Activated T-cell treated with anti-CD3 and anti-CD28 coated beads, Interleukin-2, amount 50 U/mL, for 4 hours (primary cell): ENCODE measurements at regions not wholly inside any gene's neighbourhood (a gene's known extent, or its start where the extent isn't known, plus 50 kb on each side); places are given as distances from the start of the nearest gene placed in this dataset.

Experiments used
- ATAC-seq, 2 donors: fragments of 200-7000 bp; cut with Tn5 transposase; one replicate each; pipeline ENCODE4 v1.10.0; 2021
- DNase-seq: peaks from one replicate; pipeline ENCODE4 v3.0.0-alpha.2; 2020
- H3K27me3 Mint-ChIP-seq: one replicate; pipeline ENCODE4 v1.8.0; 2021; ENCODE audit warnings: low read depth, mixed read lengths
- H3K36me3 Mint-ChIP-seq: one replicate; pipeline ENCODE4 v1.8.0; 2022; ENCODE audit warnings: mixed read lengths; ENCODE audit not compliant: insufficient read depth
- H3K4me1 Mint-ChIP-seq: one replicate; pipeline ENCODE4 v1.8.0; 2021; ENCODE audit warnings: low read depth, mixed read lengths
- H3K4me3 Mint-ChIP-seq: one replicate; pipeline ENCODE4 v1.8.0; 2021; ENCODE audit warnings: mild to moderate bottlenecking, moderate library complexity, mixed read lengths
- H3K9me3 Mint-ChIP-seq: one replicate; pipeline ENCODE4 v1.8.0; 2021; ENCODE audit warnings: mixed read lengths

GRCh38 chr6:80939898-80940297, 812.6 kb downstream of the TENT5A start:
- no peaks in the 10 kb centered on the region for H3K36me3 Mint-ChIP-seq
- no peaks in the 10 kb centered on the region for H3K27me3 Mint-ChIP-seq
- DNase-seq (no peak), ATAC-seq (no peak)
- no peak overlapping the region for H3K4me3 Mint-ChIP-seq
- no peaks in the 10 kb centered on the region for H3K4me1 Mint-ChIP-seq
- H3K9me3 Mint-ChIP-seq = peaks cover 10% of the 10 kb centered on the region

DNA sequence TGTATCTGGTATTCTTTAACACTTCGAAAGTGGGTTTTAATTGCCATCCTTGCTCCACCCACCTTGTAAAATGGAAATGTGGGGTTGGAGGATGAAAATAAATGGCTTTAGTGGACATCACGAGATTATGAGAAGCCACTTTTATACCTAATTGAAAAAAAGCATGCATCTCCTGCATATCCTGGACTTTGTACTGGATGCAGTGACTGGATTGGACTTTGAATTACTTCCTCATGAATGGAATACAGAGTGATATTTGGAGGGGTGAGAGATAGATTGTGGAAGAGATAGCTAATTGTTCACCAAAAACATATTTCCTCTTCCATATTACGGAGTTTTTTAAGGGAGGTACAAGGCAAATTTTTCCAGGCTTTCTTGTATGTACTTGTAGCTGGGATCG, 813.0 kb downstream of the TENT5A start:
- ATAC-seq (no peak), DNase-seq (no peak)
- no peaks in the 10 kb centered on the region for H3K4me1 Mint-ChIP-seq
- H3K4me3 Mint-ChIP-seq = no peak overlapping the region
- no peaks in the 10 kb centered on the region for H3K36me3 Mint-ChIP-seq
- H3K27me3 Mint-ChIP-seq = no peaks in the 10 kb centered on the region
- peaks cover 13% of the 10 kb centered on the region for H3K9me3 Mint-ChIP-seq

- H3K27me3 Mint-ChIP-seq = no peaks in the 10 kb centered on the region
- no peaks in the 10 kb centered on the region for H3K4me1 Mint-ChIP-seq
- H3K9me3 Mint-ChIP-seq = peaks cover 16% of the 10 kb centered on the region
- H3K36me3 Mint-ChIP-seq = no peaks in the 10 kb centered on the region
- no peak overlapping the region for H3K4me3 Mint-ChIP-seq
- no peak for ATAC-seq
- DNase-seq = no peak
Observed at GRCh38 chr6:80938131-80938530, 814.4 kb downstream of the TENT5A start.

DNA sequence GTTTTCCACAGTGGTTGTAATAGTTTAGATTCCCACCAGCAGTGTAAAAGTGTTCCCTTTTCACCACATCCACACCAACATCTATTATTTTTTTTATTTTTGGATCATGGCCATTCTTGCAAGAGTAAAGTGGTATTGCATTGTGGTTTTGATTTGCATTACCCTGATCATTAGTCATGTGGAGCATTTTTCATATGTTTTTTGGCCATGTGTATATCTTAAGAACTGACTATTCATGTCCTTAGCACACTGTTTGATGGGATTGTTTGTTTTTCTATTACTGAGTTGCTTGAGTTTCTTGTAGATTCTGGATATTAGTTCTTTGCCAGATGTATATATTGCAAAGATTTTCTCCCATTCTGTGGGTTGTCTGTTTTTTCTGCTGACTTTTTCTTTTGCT, 820.1 kb downstream of the TENT5A start:
- no peak for ATAC-seq
- no peaks in the 10 kb centered on the region for H3K4me1 Mint-ChIP-seq
- no peaks in the 10 kb centered on the region for H3K36me3 Mint-ChIP-seq
- H3K9me3 Mint-ChIP-seq = peaks cover 9% of the 10 kb centered on the region
- no peak overlapping the region for H3K4me3 Mint-ChIP-seq
- DNase-seq = no peak
- no peaks in the 10 kb centered on the region for H3K27me3 Mint-ChIP-seq

DNA sequence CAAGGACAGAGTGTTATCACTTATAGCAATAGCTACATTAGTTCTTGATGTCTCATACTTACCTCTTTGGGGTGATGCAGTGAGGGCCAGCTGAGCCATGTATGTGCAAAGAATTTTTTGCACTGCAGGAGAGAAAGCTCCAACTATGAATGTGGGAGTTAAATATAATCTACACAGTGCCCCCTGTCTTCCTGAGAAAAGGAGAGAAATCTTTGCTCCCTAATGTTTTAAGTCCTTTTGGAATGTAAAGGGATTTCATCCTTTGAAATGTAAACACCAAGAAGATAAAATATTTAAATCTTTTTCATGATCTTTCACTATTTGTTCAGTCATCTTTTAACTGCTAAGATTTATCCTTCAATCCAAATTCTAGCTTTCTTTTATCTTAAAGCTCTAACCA, 822.1 kb downstream of the TENT5A start:
- Mint-ChIP-seq H3K36me3 (no peaks in the 10 kb centered on the region), H3K4me3 (no peak overlapping the region), H3K4me1 (no peaks in the 10 kb centered on the region), H3K27me3 (no peaks in the 10 kb centered on the region), H3K9me3 (peaks cover 9% of the 10 kb centered on the region)
- DNase-seq (no peak), ATAC-seq (no peak)

DNA sequence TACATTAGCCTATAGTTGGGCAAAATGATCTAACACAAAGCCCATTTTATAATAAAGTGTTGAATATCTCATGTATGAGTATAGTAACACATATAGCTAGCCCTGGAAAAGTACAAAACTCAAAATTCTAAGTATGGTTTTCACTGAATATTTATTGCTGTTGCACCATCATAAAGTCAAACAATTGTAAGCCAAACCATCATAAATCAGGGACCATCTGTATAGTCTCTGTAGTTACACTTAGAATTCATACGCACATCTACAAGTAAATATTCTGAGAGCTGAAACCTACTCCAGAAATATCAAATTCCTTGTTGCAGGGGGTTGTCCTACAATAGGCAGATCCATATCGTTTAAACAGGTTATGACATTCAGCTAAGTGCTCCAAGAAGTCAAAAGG, 817.3 kb downstream of the BCKDHB start:
- DNase-seq = no peak
- H3K4me1 Mint-ChIP-seq = no peaks in the 10 kb centered on the region

GRCh38 chr6:80922916-80923455, 816.5 kb downstream of the BCKDHB start:
- Mint-ChIP-seq H3K36me3 (no peaks in the 10 kb centered on the region), H3K27me3 (no peaks in the 10 kb centered on the region), H3K4me1 (no peaks in the 10 kb centered on the region), H3K9me3 (no peaks in the 10 kb centered on the region), H3K4me3 (no peak overlapping the region)
- DNase-seq (no peak), ATAC-seq (no peak)

More for the DNA sequence above, 817.3 kb downstream of the BCKDHB start:
- no peak overlapping the region for H3K4me3 Mint-ChIP-seq
- ATAC-seq = no peak
- no peaks in the 10 kb centered on the region for H3K36me3 Mint-ChIP-seq
- H3K27me3 Mint-ChIP-seq = no peaks in the 10 kb centered on the region
- no peaks in the 10 kb centered on the region for H3K9me3 Mint-ChIP-seq

GRCh38 chr6:80921861-80922460, 815.5 kb downstream of the BCKDHB start:
- H3K36me3 Mint-ChIP-seq = no peaks in the 10 kb centered on the region
- ATAC-seq = no peak
- DNase-seq = no peak
- no peaks in the 10 kb centered on the region for H3K4me1 Mint-ChIP-seq
- no peak overlapping the region for H3K4me3 Mint-ChIP-seq
- no peaks in the 10 kb centered on the region for H3K27me3 Mint-ChIP-seq
- H3K9me3 Mint-ChIP-seq = no peaks in the 10 kb centered on the region

DNA sequence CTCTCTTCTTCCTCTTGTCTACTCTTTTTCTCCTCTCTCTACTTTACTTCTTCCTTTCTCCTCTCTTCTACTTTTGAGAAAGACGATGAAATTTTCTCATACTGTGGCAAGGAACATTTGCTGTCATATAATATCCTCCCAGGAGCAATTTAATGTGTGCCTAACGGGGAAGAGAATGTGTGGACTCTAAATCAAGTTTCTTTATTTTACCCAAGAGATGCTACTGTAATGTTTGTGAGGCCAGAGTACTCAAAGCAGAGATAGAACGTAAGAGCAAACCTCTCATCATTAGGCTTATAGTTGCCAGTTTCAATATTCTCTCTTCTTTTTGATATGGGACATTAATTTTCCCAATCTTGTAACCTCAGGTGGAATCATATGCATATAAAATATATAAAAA, 801.4 kb downstream of the BCKDHB start:
- ATAC-seq (no peak), DNase-seq (no peak)
- H3K4me1 Mint-ChIP-seq = no peaks in the 10 kb centered on the region
- peaks cover 3% of the 10 kb centered on the region for H3K9me3 Mint-ChIP-seq
- H3K27me3 Mint-ChIP-seq = no peaks in the 10 kb centered on the region
- no peak overlapping the region for H3K4me3 Mint-ChIP-seq
- H3K36me3 Mint-ChIP-seq = no peaks in the 10 kb centered on the region

GRCh38 chr6:80903711-80904110, 797.2 kb downstream of the BCKDHB start:
- Mint-ChIP-seq H3K4me3 (no peak overlapping the region), H3K9me3 (peaks cover 3% of the 10 kb centered on the region), H3K36me3 (no peaks in the 10 kb centered on the region), H3K27me3 (no peaks in the 10 kb centered on the region), H3K4me1 (no peaks in the 10 kb centered on the region)
- ATAC-seq (no peak), DNase-seq (no peak)

DNA sequence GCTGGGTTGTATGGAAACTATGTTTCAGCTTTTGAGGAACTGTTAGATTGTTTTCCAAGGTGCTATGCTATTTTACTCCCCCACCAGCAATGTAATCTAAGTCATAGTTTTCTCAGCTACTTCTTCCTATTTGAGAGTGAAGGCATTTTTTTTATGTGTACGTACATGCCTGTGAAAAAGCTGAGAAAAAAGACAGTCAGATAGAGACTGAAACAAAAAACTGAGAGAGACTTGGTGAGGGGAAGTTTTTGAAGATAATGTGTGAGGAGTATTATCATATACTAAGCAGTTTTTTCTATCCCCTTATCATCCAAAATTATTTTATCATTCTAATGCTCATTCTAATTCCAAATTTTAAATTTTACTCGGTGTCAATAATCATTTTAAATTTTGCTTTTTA, 780.0 kb downstream of the BCKDHB start:
- Mint-ChIP-seq H3K9me3 (no peaks in the 10 kb centered on the region), H3K4me1 (no peaks in the 10 kb centered on the region), H3K36me3 (no peaks in the 10 kb centered on the region), H3K27me3 (no peaks in the 10 kb centered on the region), H3K4me3 (no peak overlapping the region)
- DNase-seq = no peak
- ATAC-seq = no peak

- no peak overlapping the region for H3K4me3 Mint-ChIP-seq
- no peaks in the 10 kb centered on the region for H3K4me1 Mint-ChIP-seq
- H3K9me3 Mint-ChIP-seq = peaks cover 10% of the 10 kb centered on the region
- no peaks in the 10 kb centered on the region for H3K27me3 Mint-ChIP-seq
- no peak for DNase-seq
- H3K36me3 Mint-ChIP-seq = no peaks in the 10 kb centered on the region
- ATAC-seq = no peak
Observed at GRCh38 chr6:80872951-80873308, 766.5 kb downstream of the BCKDHB start.

- no peak for ATAC-seq
Observed at GRCh38 chr6:80872199-80872950, 765.9 kb downstream of the BCKDHB start.

GRCh38 chr6:80862756-80863155, 756.3 kb downstream of the BCKDHB start:
- Mint-ChIP-seq H3K9me3 (peaks cover 13% of the 10 kb centered on the region), H3K4me1 (no peaks in the 10 kb centered on the region), H3K4me3 (no peak overlapping the region), H3K27me3 (no peaks in the 10 kb centered on the region), H3K36me3 (no peaks in the 10 kb centered on the region)
- no peak for DNase-seq
- no peak for ATAC-seq

More at GRCh38 chr6:80872199-80872950, 765.9 kb downstream of the BCKDHB start:
- Mint-ChIP-seq H3K27me3 (no peaks in the 10 kb centered on the region), H3K9me3 (peaks cover 7% of the 10 kb centered on the region), H3K4me3 (no peak overlapping the region), H3K4me1 (no peaks in the 10 kb centered on the region), H3K36me3 (no peaks in the 10 kb centered on the region)
- no peak for DNase-seq

GRCh38 chr6:80860107-80860506, 753.6 kb downstream of the BCKDHB start:
- no peaks in the 10 kb centered on the region for H3K27me3 Mint-ChIP-seq
- no peaks in the 10 kb centered on the region for H3K36me3 Mint-ChIP-seq
- no peak overlapping the region for H3K4me3 Mint-ChIP-seq
- peaks cover 19% of the 10 kb centered on the region for H3K9me3 Mint-ChIP-seq
- DNase-seq (no peak), ATAC-seq (no peak)
- H3K4me1 Mint-ChIP-seq = no peaks in the 10 kb centered on the region
